Activated naive CD8-positive, alpha-beta T cell treated with anti-CD3 and anti-CD28 coated beads, Interleukin-2, amount 50 U/mL, for 24 hours (primary cell): ENCODE measurements at regions not wholly inside any gene's neighbourhood (a gene's known extent, or its start where the extent isn't known, plus 50 kb on each side); places are given as distances from the start of the nearest gene placed in this dataset.
"Not testable (repeated sequence)": the region's sequence is repeated elsewhere in the genome, so short reads cannot be mapped to it uniquely, and the experiment has no call there.

Experiments used
- ATAC-seq: fragments of 150-1000 bp; cut with Tn5 transposase; one replicate; pipeline ENCODE4 v1.10.0; 2021
- DNase-seq: peaks from one replicate; pipeline ENCODE4 v3.0.0; 2021
- H3K27ac Mint-ChIP-seq: one replicate; pipeline ENCODE4 v1.8.0; 2021; ENCODE audit warnings: mild to moderate bottlenecking, mixed read lengths
- H3K27me3 Mint-ChIP-seq: one replicate; pipeline ENCODE4 v1.8.0; 2021; ENCODE audit warnings: mixed read lengths
- H3K36me3 Mint-ChIP-seq: one replicate; pipeline ENCODE4 v1.8.0; 2021; ENCODE audit warnings: low read depth, mixed read lengths
- H3K4me1 Mint-ChIP-seq: one replicate; pipeline ENCODE4 v1.8.0; 2021; ENCODE audit warnings: mixed read lengths
- H3K4me3 Mint-ChIP-seq: one replicate; pipeline ENCODE4 v1.8.0; 2021; ENCODE audit warnings: mild to moderate bottlenecking, moderate library complexity, mixed read lengths
- H3K9me3 Mint-ChIP-seq: one replicate; pipeline ENCODE4 v1.8.0; 2021; ENCODE audit warnings: mixed read lengths

DNA sequence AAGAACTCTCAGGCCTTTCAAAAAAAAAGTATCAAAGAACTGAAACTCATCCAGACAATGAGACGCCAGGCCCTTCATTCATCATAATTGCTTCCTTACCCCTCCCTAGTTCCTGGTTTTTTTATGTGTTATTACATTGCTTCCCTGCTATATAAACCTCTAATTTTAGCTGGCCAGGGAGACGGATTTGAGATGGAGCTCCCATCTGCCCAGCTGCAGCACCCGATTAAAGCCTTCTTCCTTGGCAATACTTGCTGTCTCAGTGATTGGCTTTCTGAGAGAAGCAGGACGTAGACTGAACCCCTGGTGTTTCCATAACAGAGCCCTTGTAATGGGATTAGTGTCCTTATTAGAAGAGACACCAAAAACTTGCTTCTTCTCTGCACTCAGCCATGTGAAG, 62.4 kb downstream of the BARX1 start:
- peaks cover 4% of the 10 kb centered on the region for H3K4me1 Mint-ChIP-seq
- H3K27me3 Mint-ChIP-seq, result no peaks in the 10 kb centered on the region
- no peaks in the 10 kb centered on the region for H3K36me3 Mint-ChIP-seq
- H3K4me3 Mint-ChIP-seq, result no peak overlapping the region
- H3K9me3 Mint-ChIP-seq, result no peaks in the 10 kb centered on the region
- DNase-seq (no peak), ATAC-seq (no peak)
- no peak overlapping the region for H3K27ac Mint-ChIP-seq

GRCh38 chr9:93891549-93892310, 63.4 kb downstream of the BARX1 start:
- H3K9me3 Mint-ChIP-seq, result no peaks in the 10 kb centered on the region
- H3K4me3 Mint-ChIP-seq, result no peak overlapping the region
- H3K36me3 Mint-ChIP-seq, result no peaks in the 10 kb centered on the region
- ATAC-seq (no peak), DNase-seq (no peak)
- peaks cover 1% of the 10 kb centered on the region for H3K27me3 Mint-ChIP-seq
- no peak overlapping the region for H3K27ac Mint-ChIP-seq
- H3K4me1 Mint-ChIP-seq, result no peaks in the 10 kb centered on the region

DNA sequence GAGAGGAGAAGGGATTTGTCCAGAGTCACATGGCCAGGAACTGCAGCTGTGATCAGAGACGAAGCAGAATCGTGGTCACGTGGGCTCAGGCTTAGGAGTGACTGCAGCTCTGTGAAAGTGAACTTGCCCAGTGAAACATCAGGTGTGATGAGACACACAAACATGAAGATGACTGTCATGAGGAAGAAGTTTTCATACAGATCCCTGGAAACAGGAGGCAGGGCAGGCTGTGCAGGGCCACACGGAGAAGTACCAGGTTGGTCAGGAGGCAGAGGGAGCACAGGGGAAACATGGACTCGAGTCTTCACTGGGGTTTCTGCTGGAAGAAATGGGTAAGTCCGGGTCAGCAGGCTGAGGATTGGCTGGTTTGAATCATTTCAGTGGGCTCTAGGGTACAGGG, 64.1 kb downstream of the BARX1 start:
- Mint-ChIP-seq H3K36me3 (no peaks in the 10 kb centered on the region), H3K4me1 (no peaks in the 10 kb centered on the region), H3K27ac (no peak overlapping the region), H3K9me3 (no peaks in the 10 kb centered on the region), H3K4me3 (no peak overlapping the region), H3K27me3 (peaks cover 2% of the 10 kb centered on the region)
- ATAC-seq, result no peak
- no peak for DNase-seq

GRCh38 chr9:93890436-93890935, 64.7 kb downstream of the BARX1 start:
- Mint-ChIP-seq H3K4me3 (no peak overlapping the region), H3K27me3 (peaks cover 2% of the 10 kb centered on the region), H3K27ac (no peak overlapping the region), H3K4me1 (no peaks in the 10 kb centered on the region), H3K9me3 (no peaks in the 10 kb centered on the region), H3K36me3 (no peaks in the 10 kb centered on the region)
- DNase-seq, result no peak
- no peak for ATAC-seq

DNA sequence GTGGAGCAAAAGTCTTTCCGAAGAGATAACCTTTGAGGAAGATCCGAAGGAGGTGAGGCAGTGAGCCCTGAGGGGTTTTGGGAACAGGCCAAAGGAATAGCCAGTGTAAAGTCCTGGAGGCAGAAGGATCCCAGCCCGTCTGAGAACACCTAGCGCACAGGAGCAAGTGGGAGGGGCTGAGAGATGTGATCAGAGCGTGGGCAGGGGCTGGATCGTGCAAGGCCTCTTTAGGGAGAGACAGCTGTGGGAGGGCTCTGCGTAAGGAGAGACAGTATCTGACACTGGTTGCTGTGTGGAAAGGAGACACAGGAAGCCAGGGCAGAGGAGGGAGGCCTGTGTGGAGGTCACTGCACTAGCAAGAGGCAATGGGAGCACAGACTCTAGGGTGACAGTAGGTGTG, 68.2 kb downstream of the BARX1 start:
- Mint-ChIP-seq H3K4me1 (no peaks in the 10 kb centered on the region), H3K27me3 (peaks cover 2% of the 10 kb centered on the region), H3K4me3 (no peak overlapping the region), H3K27ac (no peak overlapping the region), H3K36me3 (no peaks in the 10 kb centered on the region), H3K9me3 (no peaks in the 10 kb centered on the region)
- DNase-seq (no peak), ATAC-seq (no peak)

DNA sequence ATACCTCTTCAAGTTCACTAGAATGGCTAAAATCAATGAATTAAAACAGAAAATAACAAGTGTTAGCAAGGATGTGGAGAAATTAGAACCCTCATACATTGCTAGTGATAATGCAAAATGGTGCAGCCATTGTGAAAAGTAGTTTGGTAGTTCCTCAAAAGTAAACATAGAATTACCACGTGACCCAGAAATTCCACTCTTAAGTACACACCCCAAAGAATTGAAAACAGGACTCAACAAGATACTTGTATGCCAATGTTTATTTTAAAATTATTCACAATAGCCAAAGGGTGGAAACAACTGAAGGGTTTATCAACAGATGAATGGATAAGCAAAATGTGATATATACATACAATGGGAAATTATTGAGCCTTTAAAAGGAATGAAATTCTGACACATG, 70.3 kb downstream of the BARX1 start:
- H3K27me3 Mint-ChIP-seq, result peaks cover 2% of the 10 kb centered on the region
- no peaks in the 10 kb centered on the region for H3K4me1 Mint-ChIP-seq
- no peak overlapping the region for H3K4me3 Mint-ChIP-seq
- H3K9me3 Mint-ChIP-seq, result no peaks in the 10 kb centered on the region
- H3K27ac Mint-ChIP-seq, result no peak overlapping the region
- ATAC-seq, result no peak
- no peaks in the 10 kb centered on the region for H3K36me3 Mint-ChIP-seq
- no peak for DNase-seq

DNA sequence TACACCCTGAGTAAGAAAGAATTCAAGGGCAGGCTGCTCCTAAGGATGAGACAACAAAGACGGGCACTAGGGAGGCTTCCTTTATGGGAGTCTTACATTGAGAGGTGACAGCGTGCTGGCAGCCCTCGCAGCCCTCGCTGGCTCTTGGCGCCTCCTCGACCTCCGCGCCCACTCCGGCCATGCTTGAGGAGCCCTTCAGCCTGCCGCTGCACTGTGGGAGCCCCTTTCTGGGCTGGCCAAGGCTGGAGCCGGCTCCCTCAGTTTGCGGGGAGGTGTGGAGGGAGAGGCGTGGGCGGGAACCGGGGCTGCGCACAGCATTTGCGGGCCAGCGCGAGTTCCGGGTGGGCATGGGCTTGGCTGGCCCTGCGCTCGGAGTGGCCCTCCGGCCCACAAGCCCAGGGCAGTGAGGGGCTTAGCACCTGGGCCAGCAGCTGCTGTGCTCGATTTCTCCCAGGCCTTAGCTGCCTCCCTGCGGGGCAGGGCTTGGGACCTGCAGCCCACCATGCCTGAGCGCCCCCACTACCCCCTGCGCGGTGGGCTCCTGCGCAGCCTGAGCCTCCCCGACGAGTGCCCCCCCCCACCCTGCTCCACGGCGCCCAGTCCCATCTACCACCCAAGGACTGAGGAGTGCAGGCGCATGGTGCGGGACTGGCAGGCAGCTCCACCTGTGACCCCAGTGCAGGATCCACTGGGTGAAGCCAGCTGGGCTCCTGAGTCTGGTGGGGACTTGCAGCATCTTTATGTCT, 75.3 kb downstream of the BARX1 start:
- DNase-seq, H3K27me3 Mint-ChIP-seq, H3K36me3 Mint-ChIP-seq, H3K27ac Mint-ChIP-seq, H3K4me1 Mint-ChIP-seq, ATAC-seq, H3K4me3 Mint-ChIP-seq: not testable (repeated sequence)
- H3K9me3 Mint-ChIP-seq, result peaks cover 22% of the 10 kb centered on the region

GRCh38 chr9:93875330-93875729, 79.8 kb downstream of the BARX1 start:
- no peak for ATAC-seq
- Mint-ChIP-seq H3K4me3 (no peak overlapping the region), H3K27ac (no peak overlapping the region), H3K4me1 (no peaks in the 10 kb centered on the region), H3K27me3 (peaks cover 4% of the 10 kb centered on the region), H3K9me3 (peaks cover 35% of the 10 kb centered on the region), H3K36me3 (peaks cover 6% of the 10 kb centered on the region)
- DNase-seq, result no peak

- Mint-ChIP-seq H3K9me3 (peaks cover 35% of the 10 kb centered on the region), H3K4me1 (no peaks in the 10 kb centered on the region), H3K27me3 (peaks cover 5% of the 10 kb centered on the region), H3K27ac (no peak overlapping the region), H3K4me3 (no peak overlapping the region), H3K36me3 (peaks cover 6% of the 10 kb centered on the region)
- no peak for ATAC-seq
- DNase-seq, result no peak
These were observed 80.9 kb downstream of the BARX1 start for GRCh38 chr9:93874242-93874641.

- H3K4me3 Mint-ChIP-seq, result no peak overlapping the region
- H3K9me3 Mint-ChIP-seq, result peaks cover 24% of the 10 kb centered on the region
- peaks cover 6% of the 10 kb centered on the region for H3K36me3 Mint-ChIP-seq
- ATAC-seq, result no peak
- peaks cover 7% of the 10 kb centered on the region for H3K27me3 Mint-ChIP-seq
- no peak for DNase-seq
- H3K27ac Mint-ChIP-seq, result no peak overlapping the region
- no peaks in the 10 kb centered on the region for H3K4me1 Mint-ChIP-seq
These were observed 83.9 kb downstream of the BARX1 start for GRCh38 chr9:93871286-93871685.

GRCh38 chr9:93869863-93870262, 85.3 kb downstream of the BARX1 start:
- no peaks in the 10 kb centered on the region for H3K4me1 Mint-ChIP-seq
- H3K9me3 Mint-ChIP-seq, result peaks cover 14% of the 10 kb centered on the region
- no peak overlapping the region for H3K4me3 Mint-ChIP-seq
- DNase-seq (no peak), ATAC-seq (no peak)
- peaks cover 5% of the 10 kb centered on the region for H3K27me3 Mint-ChIP-seq
- H3K27ac Mint-ChIP-seq, result no peak overlapping the region
- no peaks in the 10 kb centered on the region for H3K36me3 Mint-ChIP-seq

DNA sequence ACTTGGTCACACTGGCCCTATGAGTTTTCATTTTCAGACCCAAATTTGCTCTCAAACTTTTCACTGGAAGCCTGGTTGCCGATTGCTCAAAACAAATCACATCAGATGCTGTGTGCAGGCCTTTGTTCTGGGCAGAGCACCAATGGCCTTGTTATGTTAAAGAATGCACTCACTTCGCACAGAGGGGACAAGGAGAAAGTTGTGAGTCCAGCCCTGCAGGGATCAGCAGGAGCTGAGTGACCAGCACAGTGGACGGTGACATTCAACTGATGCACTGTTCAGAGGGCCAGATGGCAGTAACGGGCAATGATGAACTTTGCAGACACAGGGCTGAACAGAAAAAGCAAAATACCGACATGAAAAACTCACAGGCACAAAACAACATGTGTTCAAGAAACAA, 86.1 kb downstream of the BARX1 start:
- Mint-ChIP-seq H3K36me3 (no peaks in the 10 kb centered on the region), H3K27ac (no peak overlapping the region), H3K4me1 (no peaks in the 10 kb centered on the region), H3K4me3 (no peak overlapping the region), H3K27me3 (peaks cover 7% of the 10 kb centered on the region), H3K9me3 (peaks cover 11% of the 10 kb centered on the region)
- ATAC-seq (no peak), DNase-seq (no peak)

GRCh38 chr9:93865716-93866115, 89.4 kb downstream of the BARX1 start:
- no peak for DNase-seq
- Mint-ChIP-seq H3K9me3 (no peaks in the 10 kb centered on the region), H3K4me1 (no peaks in the 10 kb centered on the region), H3K4me3 (no peak overlapping the region), H3K27me3 (peaks cover 12% of the 10 kb centered on the region), H3K27ac (no peak overlapping the region), H3K36me3 (no peaks in the 10 kb centered on the region)
- no peak for ATAC-seq

DNA sequence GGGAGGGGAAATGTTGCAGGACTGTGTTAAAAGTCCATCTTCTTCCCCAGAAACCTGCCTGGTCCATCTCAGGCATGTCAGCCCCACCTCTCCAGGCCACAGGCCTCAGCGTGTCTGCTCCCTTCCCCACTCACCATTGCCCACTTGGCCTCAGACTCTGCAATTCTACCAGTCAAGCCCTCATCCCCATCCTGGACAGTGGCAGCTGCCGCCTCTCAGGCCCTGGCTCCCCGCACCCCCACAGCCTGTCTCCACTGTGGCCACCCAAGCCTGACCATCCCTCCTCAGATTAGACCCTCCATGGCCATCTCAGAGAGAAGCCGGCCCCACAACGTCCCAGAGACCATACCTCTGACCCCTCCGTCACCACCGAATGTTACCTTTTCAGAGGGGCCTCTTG, 89.9 kb downstream of the BARX1 start:
- Mint-ChIP-seq H3K27me3 (peaks cover 17% of the 10 kb centered on the region), H3K4me3 (no peak overlapping the region), H3K27ac (no peak overlapping the region), H3K36me3 (no peaks in the 10 kb centered on the region), H3K4me1 (no peaks in the 10 kb centered on the region), H3K9me3 (no peaks in the 10 kb centered on the region)
- no peak for ATAC-seq
- DNase-seq, result no peak

- DNase-seq (no peak), ATAC-seq (no peak)
- Mint-ChIP-seq H3K4me3 (no peak overlapping the region), H3K27ac (no peak overlapping the region), H3K9me3 (no peaks in the 10 kb centered on the region), H3K4me1 (no peaks in the 10 kb centered on the region), H3K27me3 (peaks cover 21% of the 10 kb centered on the region), H3K36me3 (no peaks in the 10 kb centered on the region)
These were observed 90.3 kb downstream of the BARX1 start for GRCh38 chr9:93864840-93865239.
